ENCODE measurements at regions not wholly inside any gene's neighbourhood (a gene's known extent, or its start where the extent isn't known, plus 50 kb on each side); places are given as distances from the start of the nearest gene placed in this dataset.

GRCh38 chr14:104316723-104317491, 178.5 kb downstream of the KIF26A start:
- H3K4me1 ChIP-seq (ENCODE audit: control insufficient read depth in 1 of 2, extremely low read depth in 1 of 2, insufficient read depth in 2 of 2, low read length in 2 of 2): peaks cover 0 to 5% of the 10 kb centered on the region in 2 experiments
- H3K27ac ChIP-seq (ENCODE audit: low read length): no peak overlapping the region
- Mint-ChIP-seq H3K4me1 (no peaks in the 10 kb centered on the region), H3K27ac (no peak overlapping the region), H3K4me3 (no peak overlapping the region), H3K36me3 (no peaks in the 10 kb centered on the region), H3K27me3 (peaks cover 0 to 4% of the 10 kb centered on the region in 2 donors), H3K9me3 (no peaks in the 10 kb centered on the region)
- ChIA-PET CTCF (no interaction called here), POLR2A (no interaction called here)
- H3K27me3 ChIP-seq (replicated peaks in 1 of 2; ENCODE audit: control insufficient read depth in 2 of 2, extremely low read depth in 1 of 2, insufficient read depth in 2 of 2, low read length in 1 of 2): peaks cover 0 to 28% of the 10 kb centered on the region in 2 experiments
- WGBS (ENCODE audit: insufficient coverage): 90% methylated on average over 7 of the region's 12 CpGs
- no peak for ATAC-seq (replicated peaks in 1 of 4)
- no peaks in the 10 kb centered on the region for H3K9me3 ChIP-seq
- H3K4me3 ChIP-seq (ENCODE audit: control insufficient read depth in 1 of 2, extremely low read depth in 1 of 2, low read length in 1 of 2): no peak overlapping the region
- H3K36me3 ChIP-seq (ENCODE audit: control insufficient read depth in 2 of 2, extremely low read depth in 1 of 2, insufficient read depth in 1 of 2, low read length in 1 of 2): no peaks in the 10 kb centered on the region
- peak in 1 of 35 experiments; percentile 23 for DNase-seq

GRCh38 chr14:104317492-104317805, 179.1 kb downstream of the KIF26A start:
- Histone ChIP-seq H3K9me3 (no peaks in the 10 kb centered on the region), H3K27me3 (replicated peaks in 1 of 2; ENCODE audit: control insufficient read depth in 2 of 2, extremely low read depth in 1 of 2, insufficient read depth in 2 of 2, low read length in 1 of 2) (peaks cover 0 to 30% of the 10 kb centered on the region in 2 experiments), H3K36me3 (ENCODE audit: control insufficient read depth in 2 of 2, extremely low read depth in 1 of 2, insufficient read depth in 1 of 2, low read length in 1 of 2) (no peaks in the 10 kb centered on the region), H3K27ac (ENCODE audit: low read length) (no peak overlapping the region), H3K4me1 (ENCODE audit: control insufficient read depth in 1 of 2, extremely low read depth in 1 of 2, insufficient read depth in 2 of 2, low read length in 2 of 2) (peaks cover 0 to 5% of the 10 kb centered on the region in 2 experiments), H3K4me3 (ENCODE audit: control insufficient read depth in 1 of 2, extremely low read depth in 1 of 2, low read length in 1 of 2) (no peak overlapping the region)
- Mint-ChIP-seq H3K27me3 (peaks cover 3 to 9% of the 10 kb centered on the region in 2 donors), H3K36me3 (no peaks in the 10 kb centered on the region), H3K27ac (no peak overlapping the region), H3K4me3 (no peak overlapping the region), H3K9me3 (no peaks in the 10 kb centered on the region), H3K4me1 (no peaks in the 10 kb centered on the region)
- no peak for DNase-seq
- POLR2A ChIA-PET: no interaction called here
- 88% methylated on average over 18 of the region's 18 CpGs for WGBS (ENCODE audit: insufficient coverage)
- no peak for ATAC-seq (replicated peaks in 1 of 4)
- CTCF ChIA-PET: no interaction called here

- H3K9me3 Mint-ChIP-seq: no peaks in the 10 kb centered on the region
- ChIA-PET CTCF (no interaction called here), POLR2A (no interaction called here)
Observed at GRCh38 chr14:104317975-104318557, 179.7 kb downstream of the KIF26A start.

GRCh38 chr14:104318558-104319490, 180.4 kb downstream of the KIF26A start:
- ChIA-PET CTCF (no interaction called here), POLR2A (no interaction called here)
- ATAC-seq (replicated peaks in 1 of 4): no peak

More at GRCh38 chr14:104317975-104318557, 179.7 kb downstream of the KIF26A start:
- H3K4me3 Mint-ChIP-seq: no peak overlapping the region
- no peaks in the 10 kb centered on the region for H3K36me3 Mint-ChIP-seq
- DNase-seq (peak in 1 of 35 experiments; percentile 7), ATAC-seq (replicated peaks in 1 of 4) (no peak)
- 55% methylated on average over 5 of the region's 18 CpGs for WGBS (ENCODE audit: insufficient coverage)
- H3K4me1 Mint-ChIP-seq: no peaks in the 10 kb centered on the region
- Histone ChIP-seq H3K36me3 (ENCODE audit: control insufficient read depth in 2 of 2, extremely low read depth in 1 of 2, insufficient read depth in 1 of 2, low read length in 1 of 2) (no peaks in the 10 kb centered on the region), H3K4me3 (ENCODE audit: control insufficient read depth in 1 of 2, extremely low read depth in 1 of 2, low read length in 1 of 2) (no peak overlapping the region), H3K27me3 (replicated peaks in 1 of 2; ENCODE audit: control insufficient read depth in 2 of 2, extremely low read depth in 1 of 2, insufficient read depth in 2 of 2, low read length in 1 of 2) (peaks cover 0 to 30% of the 10 kb centered on the region in 2 experiments), H3K27ac (ENCODE audit: low read length) (no peak overlapping the region), H3K4me1 (ENCODE audit: control insufficient read depth in 1 of 2, extremely low read depth in 1 of 2, insufficient read depth in 2 of 2, low read length in 2 of 2) (peaks cover 0 to 5% of the 10 kb centered on the region in 2 experiments), H3K9me3 (no peaks in the 10 kb centered on the region)
- no peak overlapping the region for H3K27ac Mint-ChIP-seq
- H3K27me3 Mint-ChIP-seq: peaks cover 6 to 11% of the 10 kb centered on the region in 2 donors

GRCh38 chr14:104319491-104320241, 181.3 kb downstream of the KIF26A start:
- POLR2A ChIA-PET: no interaction called here
- no peak overlapping the region for H3K4me3 ChIP-seq (ENCODE audit: control insufficient read depth in 1 of 2, extremely low read depth in 1 of 2, low read length in 1 of 2)
- 79% methylated on average over 19 of the region's 23 CpGs for WGBS (ENCODE audit: insufficient coverage)
- H3K4me1 Mint-ChIP-seq: no peaks in the 10 kb centered on the region
- peak in 1 of 35 experiments; percentile 3 for DNase-seq
- peaks cover 0 to 29% of the 10 kb centered on the region in 2 experiments for H3K27me3 ChIP-seq (replicated peaks in 1 of 2; ENCODE audit: control insufficient read depth in 2 of 2, extremely low read depth in 1 of 2, insufficient read depth in 2 of 2, low read length in 1 of 2)
- peaks cover 0 to 5% of the 10 kb centered on the region in 2 experiments for H3K4me1 ChIP-seq (ENCODE audit: control insufficient read depth in 1 of 2, extremely low read depth in 1 of 2, insufficient read depth in 2 of 2, low read length in 2 of 2)
- no peaks in the 10 kb centered on the region for H3K36me3 ChIP-seq (ENCODE audit: control insufficient read depth in 2 of 2, extremely low read depth in 1 of 2, insufficient read depth in 1 of 2, low read length in 1 of 2)
- no peak for ATAC-seq (replicated peaks in 1 of 4)
- peaks cover 6 to 11% of the 10 kb centered on the region in 2 donors for H3K27me3 Mint-ChIP-seq
- H3K9me3 ChIP-seq: no peaks in the 10 kb centered on the region
- no peak overlapping the region for H3K27ac ChIP-seq (ENCODE audit: low read length)
- no peaks in the 10 kb centered on the region for H3K36me3 Mint-ChIP-seq
- H3K27ac Mint-ChIP-seq: no peak overlapping the region
- no peak overlapping the region for H3K4me3 Mint-ChIP-seq
- CTCF ChIA-PET: no interaction called here
- H3K9me3 Mint-ChIP-seq: no peaks in the 10 kb centered on the region

More at GRCh38 chr14:104318558-104319490, 180.4 kb downstream of the KIF26A start:
- no peaks in the 10 kb centered on the region for H3K4me1 Mint-ChIP-seq
- WGBS (ENCODE audit: insufficient coverage): 77% methylated on average over 15 of the region's 25 CpGs
- Histone ChIP-seq H3K4me3 (ENCODE audit: control insufficient read depth in 1 of 2, extremely low read depth in 1 of 2, low read length in 1 of 2) (no peak overlapping the region), H3K27me3 (replicated peaks in 1 of 2; ENCODE audit: control insufficient read depth in 2 of 2, extremely low read depth in 1 of 2, insufficient read depth in 2 of 2, low read length in 1 of 2) (peaks cover 0 to 33% of the 10 kb centered on the region in 2 experiments), H3K36me3 (ENCODE audit: control insufficient read depth in 2 of 2, extremely low read depth in 1 of 2, insufficient read depth in 1 of 2, low read length in 1 of 2) (no peaks in the 10 kb centered on the region), H3K4me1 (ENCODE audit: control insufficient read depth in 1 of 2, extremely low read depth in 1 of 2, insufficient read depth in 2 of 2, low read length in 2 of 2) (peaks cover 0 to 5% of the 10 kb centered on the region in 2 experiments), H3K27ac (ENCODE audit: low read length) (no peak overlapping the region), H3K9me3 (no peaks in the 10 kb centered on the region)
- H3K27me3 Mint-ChIP-seq: peaks cover 6 to 11% of the 10 kb centered on the region in 2 donors
- DNase-seq: peak in 1 of 35 experiments; percentile 24
- H3K36me3 Mint-ChIP-seq: no peaks in the 10 kb centered on the region
- H3K9me3 Mint-ChIP-seq: no peaks in the 10 kb centered on the region
- no peak overlapping the region for H3K27ac Mint-ChIP-seq
- no peak overlapping the region for H3K4me3 Mint-ChIP-seq

- WGBS (ENCODE audit: insufficient coverage): 53% methylated on average over 16 of the region's 20 CpGs
- POLR2A ChIA-PET: no interaction called here
- no peak overlapping the region for H3K4me3 Mint-ChIP-seq
Observed at GRCh38 chr14:104320611-104321086, 182.3 kb downstream of the KIF26A start.

More at GRCh38 chr14:104320611-104321086, 182.3 kb downstream of the KIF26A start:
- H3K4me1 Mint-ChIP-seq: no peaks in the 10 kb centered on the region
- H3K27ac ChIP-seq (ENCODE audit: low read length): no peak overlapping the region
- H3K27me3 Mint-ChIP-seq: peaks cover 6 to 11% of the 10 kb centered on the region in 2 donors
- no peaks in the 10 kb centered on the region for H3K36me3 Mint-ChIP-seq
- H3K27ac Mint-ChIP-seq: no peak overlapping the region
- CTCF ChIA-PET: no interaction called here
- H3K9me3 ChIP-seq: no peaks in the 10 kb centered on the region
- peaks cover 0 to 29% of the 10 kb centered on the region in 2 experiments for H3K27me3 ChIP-seq (replicated peaks in 1 of 2; ENCODE audit: control insufficient read depth in 2 of 2, extremely low read depth in 1 of 2, insufficient read depth in 2 of 2, low read length in 1 of 2)
- DNase-seq: peak in 1 of 35 experiments; percentile 22
- no peak overlapping the region for H3K4me3 ChIP-seq (ENCODE audit: control insufficient read depth in 1 of 2, extremely low read depth in 1 of 2, low read length in 1 of 2)
- H3K36me3 ChIP-seq (ENCODE audit: control insufficient read depth in 2 of 2, extremely low read depth in 1 of 2, insufficient read depth in 1 of 2, low read length in 1 of 2): no peaks in the 10 kb centered on the region
- peaks cover 0 to 5% of the 10 kb centered on the region in 2 experiments for H3K4me1 ChIP-seq (ENCODE audit: control insufficient read depth in 1 of 2, extremely low read depth in 1 of 2, insufficient read depth in 2 of 2, low read length in 2 of 2)
- H3K9me3 Mint-ChIP-seq: no peaks in the 10 kb centered on the region
- no peak for ATAC-seq (replicated peaks in 1 of 4)
